T-helper 1 cell treated with Interleukin-12 subunit alpha and Interleukin-12 subunit beta and Interleukin-4 antibody, amounts not matched to agents 30 μg/mL and 1 μg/mL, for 36 hours (primary cell): ENCODE measurements at regions not wholly inside any gene's neighbourhood (a gene's known extent, or its start where the extent isn't known, plus 50 kb on each side); places are given as distances from the start of the nearest gene placed in this dataset.

ENCODE experiments used
- H3K27ac Mint-ChIP-seq: one replicate; pipeline ENCODE4 v1.8.0; 2021; ENCODE audit warnings: mild to moderate bottlenecking, mixed read lengths
- H3K27me3 Mint-ChIP-seq: one replicate; pipeline ENCODE4 v1.8.0; 2021; ENCODE audit warnings: low read depth, mixed read lengths
- H3K36me3 Mint-ChIP-seq: one replicate; pipeline ENCODE4 v1.8.0; 2021; ENCODE audit warnings: low read depth, mixed read lengths
- H3K4me1 Mint-ChIP-seq: one replicate; pipeline ENCODE4 v1.8.0; 2021; ENCODE audit warnings: low read depth, mixed read lengths
- H3K4me3 Mint-ChIP-seq: one replicate; pipeline ENCODE4 v1.8.0; 2021; ENCODE audit warnings: mild to moderate bottlenecking, moderate library complexity, mixed read lengths
- H3K9me3 Mint-ChIP-seq: one replicate; pipeline ENCODE4 v1.8.0; 2021; ENCODE audit warnings: mixed read lengths

DNA sequence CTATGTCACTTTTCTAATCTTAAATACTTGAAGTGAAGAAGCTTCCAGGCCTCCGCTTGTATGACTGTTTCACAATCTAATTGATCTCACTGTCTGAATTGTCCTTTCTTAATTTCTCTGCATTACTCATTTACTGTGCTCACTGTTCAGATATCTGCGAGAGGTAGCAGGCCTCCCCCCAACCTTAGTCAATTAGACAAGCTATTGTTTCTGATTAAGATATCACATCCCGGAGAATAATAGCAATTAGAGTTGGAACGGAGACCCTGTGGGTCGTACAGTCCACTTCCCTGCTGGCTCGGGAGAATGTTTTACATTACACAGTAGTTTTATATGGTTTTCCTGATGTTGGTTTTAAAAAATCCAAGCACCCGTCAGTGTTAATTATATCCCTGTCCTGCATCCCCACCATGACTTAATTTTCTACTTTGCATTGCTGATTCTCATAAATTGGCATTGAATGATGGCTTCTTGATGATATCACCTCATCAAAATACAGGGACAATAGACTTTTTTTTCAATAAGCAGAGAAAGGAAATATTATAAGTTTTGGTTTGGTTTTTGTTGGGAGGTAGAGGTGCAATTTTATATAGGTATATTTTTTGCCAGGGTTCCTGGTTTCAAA is 178.7 kb upstream of the TSHZ2 start:
- H3K36me3 Mint-ChIP-seq = no peaks in the 10 kb centered on the region
- H3K4me1 Mint-ChIP-seq = no peaks in the 10 kb centered on the region
- no peak overlapping the region for H3K4me3 Mint-ChIP-seq
- H3K9me3 Mint-ChIP-seq = no peaks in the 10 kb centered on the region
- H3K27ac Mint-ChIP-seq = no peak overlapping the region
- H3K27me3 Mint-ChIP-seq = peaks cover 3% of the 10 kb centered on the region

DNA sequence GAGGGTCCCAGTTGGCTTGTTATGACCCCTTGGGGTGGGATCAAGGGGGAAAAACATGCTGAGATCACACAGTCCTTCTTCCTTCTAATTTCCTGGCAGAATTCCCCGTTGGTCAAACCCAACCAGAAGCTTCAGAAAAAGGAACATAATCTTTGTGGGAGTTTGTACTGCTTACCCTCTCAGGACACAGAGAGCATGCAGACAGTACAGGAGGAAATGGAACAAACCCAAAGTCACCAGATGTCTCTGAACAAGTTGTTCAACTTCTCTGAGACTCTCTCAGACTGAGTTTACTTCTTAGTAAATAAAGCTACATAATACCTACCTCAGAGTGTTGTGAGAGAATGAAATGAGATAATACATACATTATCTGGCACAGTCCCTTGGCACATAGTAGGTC is 181.1 kb upstream of the TSHZ2 start:
- Mint-ChIP-seq H3K36me3 (no peaks in the 10 kb centered on the region), H3K4me3 (no peak overlapping the region), H3K27me3 (no peaks in the 10 kb centered on the region), H3K27ac (no peak overlapping the region), H3K4me1 (no peaks in the 10 kb centered on the region), H3K9me3 (no peaks in the 10 kb centered on the region)

DNA sequence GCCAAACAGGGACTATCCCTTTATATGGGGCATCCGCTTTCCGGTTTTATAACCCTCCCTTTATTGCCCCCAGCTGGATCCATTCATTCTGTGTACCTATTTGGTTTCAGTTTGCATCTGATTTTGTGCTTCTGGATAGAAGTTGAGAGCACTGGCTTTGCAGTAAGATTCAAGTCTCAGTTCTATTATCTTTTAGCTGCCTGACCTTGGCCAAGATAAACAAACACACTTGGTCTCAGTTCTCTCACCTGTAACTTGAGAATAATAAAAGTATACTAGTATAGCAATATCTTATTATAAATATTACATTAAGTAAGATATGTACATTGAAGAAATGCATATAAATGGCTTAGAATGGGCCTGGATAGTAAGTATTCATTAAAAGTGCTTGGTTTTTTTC is 182.4 kb upstream of the TSHZ2 start:
- Mint-ChIP-seq H3K36me3 (no peaks in the 10 kb centered on the region), H3K4me1 (no peaks in the 10 kb centered on the region), H3K4me3 (no peak overlapping the region), H3K9me3 (no peaks in the 10 kb centered on the region), H3K27me3 (no peaks in the 10 kb centered on the region), H3K27ac (no peak overlapping the region)

DNA sequence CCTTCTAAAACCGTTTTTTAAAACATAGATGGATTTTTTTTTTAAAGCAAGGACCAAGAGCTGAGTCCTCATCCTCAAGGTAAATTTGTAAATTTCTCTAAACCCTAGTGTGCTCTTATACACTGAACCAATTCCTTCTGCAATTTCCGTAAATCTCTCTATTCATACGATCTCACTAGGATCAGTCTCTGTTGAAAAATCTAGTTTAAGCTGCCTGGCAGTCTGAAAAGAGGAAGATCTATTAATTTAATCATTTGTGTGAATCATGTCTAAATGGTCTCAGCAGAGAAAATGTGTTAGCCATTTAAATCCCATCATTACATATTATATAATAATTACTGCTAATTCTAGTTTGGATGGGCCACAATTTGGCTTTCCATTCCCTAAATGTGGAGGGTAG is 184.2 kb upstream of the TSHZ2 start:
- H3K4me3 Mint-ChIP-seq = no peak overlapping the region
- no peaks in the 10 kb centered on the region for H3K27me3 Mint-ChIP-seq
- H3K27ac Mint-ChIP-seq = no peak overlapping the region
- no peaks in the 10 kb centered on the region for H3K36me3 Mint-ChIP-seq
- no peaks in the 10 kb centered on the region for H3K4me1 Mint-ChIP-seq
- H3K9me3 Mint-ChIP-seq = no peaks in the 10 kb centered on the region

DNA sequence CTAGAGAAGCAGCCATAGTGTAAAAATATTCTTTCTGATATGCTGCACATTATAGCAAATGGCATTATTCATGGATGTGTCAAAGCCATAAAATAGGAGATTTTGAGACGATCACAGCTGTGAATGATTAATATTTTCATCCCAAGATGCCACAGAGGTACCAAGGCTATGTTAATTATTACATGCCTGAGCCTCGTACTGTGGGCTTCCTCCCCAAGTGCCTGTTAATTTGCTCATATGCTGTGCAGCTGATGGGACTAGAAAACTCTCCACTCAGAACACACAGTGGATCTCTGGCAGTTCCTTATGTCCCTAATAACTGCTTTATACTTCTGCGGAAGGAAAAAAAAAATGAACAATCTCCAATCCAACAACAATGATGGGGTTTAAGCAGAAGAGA is 184.9 kb upstream of the TSHZ2 start:
- Mint-ChIP-seq H3K27me3 (no peaks in the 10 kb centered on the region), H3K36me3 (no peaks in the 10 kb centered on the region), H3K4me3 (no peak overlapping the region), H3K27ac (no peak overlapping the region), H3K9me3 (no peaks in the 10 kb centered on the region), H3K4me1 (no peaks in the 10 kb centered on the region)

DNA sequence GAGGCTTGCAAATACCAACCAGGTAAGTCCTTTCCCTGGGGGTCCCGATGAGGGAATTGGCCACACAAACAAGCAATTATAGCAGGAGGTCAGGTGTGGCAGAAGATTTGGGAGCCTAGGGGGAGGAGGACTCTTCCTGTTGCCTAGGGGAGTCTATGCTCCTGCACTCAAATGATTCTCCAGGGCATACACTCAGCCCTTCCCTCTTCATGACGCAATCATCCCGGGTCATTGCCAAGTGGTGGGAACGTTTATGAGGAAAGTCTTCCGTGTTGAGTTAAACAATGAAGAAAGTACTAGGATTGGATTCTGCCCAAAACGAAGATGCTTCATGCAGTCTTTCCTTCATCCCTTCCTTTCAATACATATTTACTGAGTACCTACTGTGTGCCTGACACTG is 186.5 kb upstream of the TSHZ2 start:
- Mint-ChIP-seq H3K36me3 (no peaks in the 10 kb centered on the region), H3K4me3 (no peak overlapping the region), H3K27me3 (no peaks in the 10 kb centered on the region), H3K27ac (no peak overlapping the region), H3K9me3 (no peaks in the 10 kb centered on the region), H3K4me1 (no peaks in the 10 kb centered on the region)

DNA sequence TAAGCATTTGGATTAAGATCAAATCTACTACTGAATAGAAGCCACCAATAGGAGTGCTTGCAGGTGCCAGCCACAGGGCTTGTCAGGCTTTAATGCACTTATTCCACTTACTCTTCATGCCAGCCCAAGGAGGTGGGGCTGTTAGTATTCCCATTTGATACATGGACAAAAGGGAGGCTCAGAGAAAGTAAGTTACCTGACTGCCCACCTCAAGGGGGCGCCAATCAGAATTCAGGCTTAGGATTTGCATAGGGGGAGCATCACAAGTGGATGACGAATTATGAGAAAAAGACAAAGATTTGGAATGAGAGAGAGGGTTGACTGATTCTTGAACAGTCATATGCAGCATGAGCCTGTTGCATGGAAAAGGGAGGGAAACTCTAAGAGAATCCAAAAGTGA is 188.4 kb upstream of the TSHZ2 start:
- H3K27ac Mint-ChIP-seq = no peak overlapping the region
- H3K27me3 Mint-ChIP-seq = no peaks in the 10 kb centered on the region
- no peaks in the 10 kb centered on the region for H3K36me3 Mint-ChIP-seq
- no peak overlapping the region for H3K4me3 Mint-ChIP-seq
- no peaks in the 10 kb centered on the region for H3K9me3 Mint-ChIP-seq
- H3K4me1 Mint-ChIP-seq = no peaks in the 10 kb centered on the region

DNA sequence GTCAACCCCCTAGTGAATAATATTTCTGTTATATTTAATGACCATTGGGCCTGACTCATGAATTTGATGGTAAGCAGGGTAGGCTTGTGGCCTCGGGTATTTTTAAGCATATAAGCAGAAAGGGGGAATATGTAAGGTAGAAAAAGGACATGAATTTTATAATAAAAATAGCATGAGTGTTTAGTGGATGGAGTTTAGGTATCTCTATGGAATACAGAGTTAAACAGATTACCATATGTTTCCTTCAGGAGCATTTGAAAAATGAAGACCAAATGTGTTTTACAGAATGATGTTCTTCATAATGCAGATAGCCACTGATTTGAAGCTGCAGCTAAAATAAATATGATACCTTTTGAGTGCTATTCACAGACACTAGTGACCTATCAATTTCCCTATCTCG is 191.7 kb upstream of the TSHZ2 start:
- no peaks in the 10 kb centered on the region for H3K36me3 Mint-ChIP-seq

DNA sequence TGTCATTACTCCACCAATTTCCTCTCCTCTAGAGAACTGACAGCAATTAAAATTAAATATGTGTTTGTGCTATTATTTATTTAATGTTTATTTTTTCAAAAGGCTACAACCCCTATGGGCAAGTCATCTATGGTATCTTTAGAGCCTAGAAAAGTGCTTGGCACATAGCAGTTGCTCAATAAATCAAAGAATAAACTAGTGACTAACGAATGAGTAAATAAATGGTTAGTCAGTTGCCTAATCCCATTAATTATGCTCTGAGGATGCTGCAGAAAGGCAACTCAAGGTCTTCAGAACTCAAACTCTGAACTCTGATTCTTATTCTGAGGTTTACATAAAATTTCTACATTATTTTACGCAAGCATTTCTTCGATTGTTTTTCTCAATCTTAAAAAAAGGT is 193.0 kb upstream of the TSHZ2 start:
- Mint-ChIP-seq H3K9me3 (no peaks in the 10 kb centered on the region), H3K27me3 (no peaks in the 10 kb centered on the region), H3K4me1 (no peaks in the 10 kb centered on the region), H3K4me3 (no peak overlapping the region), H3K27ac (no peak overlapping the region), H3K36me3 (no peaks in the 10 kb centered on the region)

More for the DNA sequence above, 191.7 kb upstream of the TSHZ2 start:
- Mint-ChIP-seq H3K27me3 (no peaks in the 10 kb centered on the region), H3K4me1 (no peaks in the 10 kb centered on the region), H3K27ac (no peak overlapping the region), H3K9me3 (no peaks in the 10 kb centered on the region), H3K4me3 (no peak overlapping the region)

DNA sequence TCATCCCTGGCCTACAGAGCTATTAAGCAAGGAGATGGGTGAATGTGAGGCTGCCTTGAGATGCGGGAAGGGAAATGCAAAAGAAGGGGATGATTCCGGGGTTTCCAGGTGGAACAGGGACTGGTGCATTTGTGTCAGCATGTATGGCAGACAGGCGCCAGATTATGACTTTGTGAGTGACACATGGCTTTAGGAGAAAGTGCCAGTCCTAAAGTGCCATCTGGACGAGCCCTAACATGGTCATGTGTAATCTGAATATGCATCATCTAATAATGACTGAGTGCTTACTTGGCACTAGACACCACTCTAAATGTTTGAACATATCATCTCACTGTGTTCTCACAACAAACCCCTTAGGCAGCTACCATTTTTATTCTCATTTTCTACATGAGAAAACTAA is 195.0 kb upstream of the TSHZ2 start:
- no peak overlapping the region for H3K27ac Mint-ChIP-seq
- H3K4me3 Mint-ChIP-seq = no peak overlapping the region
- no peaks in the 10 kb centered on the region for H3K36me3 Mint-ChIP-seq
- H3K4me1 Mint-ChIP-seq = no peaks in the 10 kb centered on the region
- no peaks in the 10 kb centered on the region for H3K9me3 Mint-ChIP-seq
- H3K27me3 Mint-ChIP-seq = no peaks in the 10 kb centered on the region

DNA sequence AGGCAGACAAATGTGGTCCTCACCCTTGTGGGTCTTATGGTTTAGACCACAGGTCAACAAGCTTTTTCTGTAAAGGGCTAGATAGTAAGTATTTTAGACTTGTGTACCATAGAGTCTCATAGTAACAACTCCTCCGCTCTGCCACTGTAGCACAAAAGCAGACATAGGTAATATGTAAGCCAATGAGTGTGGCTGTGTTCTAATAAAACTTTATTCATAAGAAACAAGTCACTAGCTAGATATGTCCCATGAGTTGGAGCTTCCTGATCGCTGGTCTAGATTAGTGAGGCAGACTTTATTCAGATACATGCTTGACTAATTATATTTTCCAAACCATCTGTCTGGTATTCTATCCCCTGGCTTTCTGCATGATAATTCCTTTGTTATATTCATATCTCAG is 196.4 kb upstream of the TSHZ2 start:
- H3K27ac Mint-ChIP-seq = no peak overlapping the region
- no peaks in the 10 kb centered on the region for H3K4me1 Mint-ChIP-seq
- no peaks in the 10 kb centered on the region for H3K27me3 Mint-ChIP-seq
- H3K9me3 Mint-ChIP-seq = no peaks in the 10 kb centered on the region
- no peak overlapping the region for H3K4me3 Mint-ChIP-seq
- H3K36me3 Mint-ChIP-seq = no peaks in the 10 kb centered on the region

DNA sequence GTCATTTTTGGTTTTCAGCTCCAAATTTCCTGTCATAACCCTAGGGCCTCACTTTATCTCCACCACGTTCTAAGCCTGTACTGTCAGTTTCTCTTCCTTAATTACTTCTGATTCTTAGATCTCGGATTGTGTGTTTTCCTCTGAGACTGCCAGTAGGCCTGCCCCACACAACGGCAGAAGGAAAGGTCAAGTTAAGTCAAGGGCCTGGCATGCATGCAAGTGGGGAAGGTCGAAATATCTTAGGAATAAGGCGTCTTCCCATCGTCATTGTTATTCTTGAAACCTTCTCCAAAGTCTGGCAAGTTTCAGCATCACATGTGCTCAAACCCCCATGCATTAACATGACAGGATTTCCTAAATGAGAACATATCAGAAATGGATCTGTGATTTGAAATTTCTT is 203.5 kb upstream of the TSHZ2 start:
- no peak overlapping the region for H3K27ac Mint-ChIP-seq
- no peaks in the 10 kb centered on the region for H3K36me3 Mint-ChIP-seq
- no peak overlapping the region for H3K4me3 Mint-ChIP-seq
- no peaks in the 10 kb centered on the region for H3K27me3 Mint-ChIP-seq
- no peaks in the 10 kb centered on the region for H3K4me1 Mint-ChIP-seq
- no peaks in the 10 kb centered on the region for H3K9me3 Mint-ChIP-seq

DNA sequence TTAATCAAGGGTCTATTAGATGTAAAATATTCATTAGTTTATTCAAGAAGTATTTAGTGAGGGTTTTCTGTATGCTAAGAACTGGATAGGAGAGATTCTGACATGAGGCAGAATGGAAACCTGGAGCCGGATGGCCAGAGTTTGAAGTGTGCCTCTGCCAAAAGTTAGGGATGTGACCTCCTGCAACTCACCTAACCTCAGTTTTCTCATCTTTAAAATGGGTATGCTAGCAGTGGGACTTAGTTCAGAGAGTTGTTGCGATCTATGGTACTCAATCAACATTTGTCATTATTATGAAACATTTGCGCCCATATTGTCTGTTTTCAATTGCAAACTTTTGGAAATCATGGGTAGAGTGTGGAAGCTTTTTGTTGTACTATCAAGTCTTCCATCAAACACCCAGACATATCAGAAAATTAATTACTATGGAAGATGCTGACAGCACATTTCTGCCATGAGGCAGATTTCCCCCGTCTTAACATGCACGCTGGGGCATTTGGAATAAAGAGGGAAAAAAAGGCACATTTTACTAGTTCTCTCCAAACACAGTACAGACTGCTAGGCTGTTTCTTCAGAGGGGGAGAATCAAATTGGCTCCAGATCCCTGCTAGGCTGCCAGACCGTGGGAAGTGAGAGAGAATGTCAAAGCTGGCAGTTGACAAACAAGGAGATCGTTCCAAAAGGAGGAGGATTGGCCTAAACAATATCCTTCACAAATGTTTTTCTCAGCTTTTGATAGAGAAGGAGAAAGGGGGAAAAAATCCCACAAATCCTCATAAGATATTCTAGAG is 205.3 kb upstream of the TSHZ2 start:
- H3K9me3 Mint-ChIP-seq = no peaks in the 10 kb centered on the region
- H3K4me1 Mint-ChIP-seq = no peaks in the 10 kb centered on the region
- H3K36me3 Mint-ChIP-seq = no peaks in the 10 kb centered on the region
- H3K27me3 Mint-ChIP-seq = no peaks in the 10 kb centered on the region
- H3K27ac Mint-ChIP-seq = no peak overlapping the region
- no peak overlapping the region for H3K4me3 Mint-ChIP-seq

DNA sequence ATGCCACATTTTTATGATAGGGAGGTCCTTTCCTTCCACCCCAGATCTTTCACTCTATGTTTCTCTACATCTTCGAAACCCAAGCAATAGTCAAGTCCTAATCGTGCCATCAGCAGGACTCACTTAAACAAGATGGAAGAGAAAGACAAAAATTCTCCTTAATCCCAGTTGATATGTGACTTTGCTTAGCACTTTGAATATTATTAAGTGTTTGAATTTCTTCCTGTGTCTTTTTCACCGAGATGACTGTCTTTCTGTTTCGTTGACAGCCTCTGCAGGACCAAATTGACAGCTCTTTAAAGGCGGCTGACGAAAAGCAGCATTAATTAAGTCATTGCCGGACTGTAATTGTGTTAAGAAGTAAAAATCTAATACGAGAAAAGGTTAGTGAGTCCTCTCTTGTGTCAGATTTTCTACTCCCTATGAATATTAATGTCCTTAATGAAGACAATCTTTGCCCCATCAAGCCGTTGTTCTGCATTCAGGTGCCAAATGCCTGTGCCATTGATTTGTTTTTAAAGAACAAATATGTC is 208.8 kb upstream of the TSHZ2 start:
- H3K4me1 Mint-ChIP-seq = no peaks in the 10 kb centered on the region
- no peaks in the 10 kb centered on the region for H3K36me3 Mint-ChIP-seq
- H3K4me3 Mint-ChIP-seq = no peak overlapping the region
- H3K27me3 Mint-ChIP-seq = no peaks in the 10 kb centered on the region
- H3K27ac Mint-ChIP-seq = no peak overlapping the region
- H3K9me3 Mint-ChIP-seq = no peaks in the 10 kb centered on the region

DNA sequence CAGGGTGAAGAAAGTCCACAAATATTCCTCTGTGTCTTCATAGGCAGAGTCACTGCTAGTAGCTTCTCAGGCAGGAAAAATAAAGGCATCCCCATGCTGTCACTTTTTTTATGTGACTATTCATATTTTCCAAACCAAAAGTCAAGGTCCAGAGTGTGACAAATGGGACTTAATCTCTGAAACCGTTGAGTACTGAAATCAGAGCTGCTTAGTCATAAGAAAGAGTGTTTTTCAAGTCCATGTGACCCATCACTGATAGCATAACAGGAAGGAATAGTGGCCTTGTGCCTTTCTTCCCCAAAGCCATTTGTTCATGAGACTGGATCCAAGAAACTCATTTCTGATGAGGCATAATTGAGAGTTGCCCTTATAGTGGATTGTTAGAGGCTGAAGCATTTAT is 210.3 kb upstream of the TSHZ2 start:
- no peaks in the 10 kb centered on the region for H3K36me3 Mint-ChIP-seq
- no peaks in the 10 kb centered on the region for H3K4me1 Mint-ChIP-seq
- H3K27ac Mint-ChIP-seq = no peak overlapping the region
- H3K4me3 Mint-ChIP-seq = no peak overlapping the region
- no peaks in the 10 kb centered on the region for H3K9me3 Mint-ChIP-seq
- no peaks in the 10 kb centered on the region for H3K27me3 Mint-ChIP-seq
